WTC11 (cell line): ENCODE measurements at regions not wholly inside any gene's neighbourhood (a gene's known extent, or its start where the extent isn't known, plus 50 kb on each side); places are given as distances from the start of the nearest gene placed in this dataset.

Experiments
- ATAC-seq: fragments of 200-7000 bp; cut with Tn5 transposase; 2 replicates; pipeline ENCODE4 v1.10.0; 2021; ENCODE audit warnings: mild to moderate bottlenecking, moderate library complexity
- CTCF ChIA-PET: fragments of 300-600 bp; sonication (Branson Sonifier 250); formaldehyde crosslinking; loops from one replicate; lab custom pipeline; 2021; ENCODE audit warnings: antibody characterized with exemption; lab: Charles Lee
- POLR2A ChIA-PET: fragments of 350-600 bp; sonication (Branson Sonifier 250); formaldehyde crosslinking; loops from one replicate; lab custom pipeline; 2021; ENCODE audit warnings: antibody characterized with exemption; lab: Charles Lee
- DNase-seq: peaks from one replicate; pipeline ENCODE4 v3.0.0; 2021; ENCODE audit warnings: low spot score
- H3K27ac Mint-ChIP-seq: 2 replicates; pipeline ENCODE4 v1.8.0; 2021; ENCODE audit warnings: mixed read lengths
- H3K27me3 Mint-ChIP-seq: 2 replicates; pipeline ENCODE4 v1.8.0; 2021; ENCODE audit warnings: low read depth, mild to moderate bottlenecking, moderate library complexity, mixed read lengths
- H3K36me3 Mint-ChIP-seq: 2 replicates; pipeline ENCODE4 v1.8.0; 2021; ENCODE audit warnings: mixed read lengths
- H3K4me1 Mint-ChIP-seq: 2 replicates; pipeline ENCODE4 v1.8.0; 2022; ENCODE audit warnings: mixed read lengths
- H3K4me3 Mint-ChIP-seq: 2 replicates; pipeline ENCODE4 v1.8.0; 2021; ENCODE audit warnings: mild to moderate bottlenecking, moderate library complexity, mixed read lengths
- H3K9me3 Mint-ChIP-seq: 2 replicates; pipeline ENCODE4 v1.8.0; 2021; ENCODE audit warnings: mixed read lengths
- ARID4B ChIP-seq: sonication (generic); formaldehyde crosslinking; IDR thresholded peaks from 2 replicates; pipeline ENCODE4 v1.8.0; 2023; ENCODE audit warnings: missing genetic modification reagents, mild to moderate bottlenecking, borderline replicate concordance
- CREM ChIP-seq: sonication (generic); formaldehyde crosslinking; IDR thresholded peaks from 2 replicates; pipeline ENCODE4 v1.8.1; 2022; ENCODE audit warnings: mild to moderate bottlenecking, missing genetic modification reagents, moderate library complexity
- CTCF ChIP-seq: fragments of 200-600 bp; IDR thresholded peaks from 2 replicates; pipeline ENCODE4 v1.8.0; 2022; ENCODE audit warnings: antibody characterized with exemption
- ERG ChIP-seq: fragments of 250-450 bp; sonication (Bioruptor Pico); IDR thresholded peaks from 2 replicates; pipeline ENCODE4 v1.8.0; 2021; ENCODE audit warnings: mild to moderate bottlenecking
- FOXJ3 ChIP-seq: sonication (generic); formaldehyde crosslinking; IDR thresholded peaks from 2 replicates; pipeline ENCODE4 v1.9.0; 2021; ENCODE audit warnings: missing genetic modification reagents, mild to moderate bottlenecking, borderline replicate concordance
- GTF2I ChIP-seq: fragments of 250-450 bp; sonication (Bioruptor Pico); conservative IDR thresholded peaks from 2 replicates; pipeline ENCODE4 v1.4.0; 2021; ENCODE audit warnings: mild to moderate bottlenecking
- RORB ChIP-seq: fragments of 250-450 bp; sonication (Bioruptor Pico); IDR thresholded peaks from 2 replicates; pipeline ENCODE4 v1.9.0; 2021; ENCODE audit warnings: mild to moderate bottlenecking
- SP1 ChIP-seq: sonication (generic); formaldehyde crosslinking; conservative IDR thresholded peaks from 2 replicates; pipeline ENCODE4 v1.8.1; 2022; ENCODE audit warnings: missing genetic modification reagents
- ZBTB21 ChIP-seq: sonication (generic); formaldehyde crosslinking; IDR thresholded peaks from 2 replicates; pipeline ENCODE4 v1.8.1; 2023; ENCODE audit warnings: mild to moderate bottlenecking, missing genetic modification reagents, borderline replicate concordance
- ZNF138 ChIP-seq: sonication (generic); formaldehyde crosslinking; conservative IDR thresholded peaks from 2 replicates; pipeline ENCODE4 v1.8.1; 2022; ENCODE audit warnings: mild to moderate bottlenecking, moderate library complexity, missing genetic modification reagents
- ZNF281 ChIP-seq: sonication (generic); formaldehyde crosslinking; IDR thresholded peaks from 2 replicates; pipeline ENCODE4 v1.8.0; 2023; ENCODE audit warnings: mild to moderate bottlenecking, missing genetic modification reagents
- ZNF532 ChIP-seq: fragments of 250-450 bp; sonication (Bioruptor Pico); IDR thresholded peaks from 2 replicates; pipeline ENCODE4 v1.9.0; 2021; ENCODE audit warnings: mild to moderate bottlenecking, borderline replicate concordance

- no peak for TF ChIP-seq ZNF281 (CRISPR knock-in tag)
- no peak for TF ChIP-seq ARID4B (CRISPR knock-in tag)
- no peak for TF ChIP-seq ERG (CRISPR knock-in tag)
- TF ChIP-seq RORB (CRISPR knock-in tag), result no peak
- TF ChIP-seq FOXJ3 (CRISPR knock-in tag), result no peak
- TF ChIP-seq CREM (CRISPR knock-in tag), result no peak
- no peak for TF ChIP-seq CTCF
- no peak for TF ChIP-seq ZBTB21 (CRISPR knock-in tag)
- TF ChIP-seq SP1, result no peak
- TF ChIP-seq GTF2I (CRISPR knock-in tag), result no peak
These were observed 59.7 kb upstream of the SALL3 start (continued) for GRCh38 chr18:78919956-78920355.

GRCh38 chr18:78920456-78921138 lies 59.0 kb upstream of the SALL3 start:
- Mint-ChIP-seq H3K4me1 (no peaks in the 10 kb centered on the region), H3K36me3 (no peaks in the 10 kb centered on the region), H3K9me3 (peaks cover 20% of the 10 kb centered on the region), H3K27me3 (no peaks in the 10 kb centered on the region), H3K4me3 (no peak overlapping the region), H3K27ac (no peak overlapping the region)
- ChIA-PET CTCF (no interaction called here), POLR2A (no interaction called here)
- no peak for DNase-seq
- ATAC-seq, result no peak
- no peak for TF ChIP-seq ZNF138 (CRISPR knock-in tag)
- TF ChIP-seq ZNF532 (CRISPR knock-in tag), result no peak
- TF ChIP-seq, all 79 proteins: peak for 0
